WTC11 (cell line): ENCODE measurements at regions not wholly inside any gene's neighbourhood (a gene's known extent, or its start where the extent isn't known, plus 50 kb on each side); places are given as distances from the start of the nearest gene placed in this dataset.

Experiments
- AFF4 ChIP-seq: sonication (generic); formaldehyde crosslinking; IDR thresholded peaks from 2 replicates; pipeline ENCODE4 v1.8.1; 2023; ENCODE audit warnings: mild to moderate bottlenecking, missing genetic modification reagents, borderline replicate concordance
- ARID4B ChIP-seq: sonication (generic); formaldehyde crosslinking; IDR thresholded peaks from 2 replicates; pipeline ENCODE4 v1.8.0; 2023; ENCODE audit warnings: missing genetic modification reagents, mild to moderate bottlenecking, borderline replicate concordance
- RELA ChIP-seq: sonication (generic); formaldehyde crosslinking; IDR thresholded peaks from 2 replicates; pipeline ENCODE4 v1.8.1; 2022; ENCODE audit warnings: missing genetic modification reagents, mild to moderate bottlenecking, borderline replicate concordance
- ZNF232 ChIP-seq: sonication (generic); formaldehyde crosslinking; IDR thresholded peaks from 2 replicates; pipeline ENCODE4 v1.8.0; 2022; ENCODE audit warnings: mild to moderate bottlenecking, missing genetic modification reagents
- TF ChIP-seq, protein P1 (sequence below): sonication (generic); formaldehyde crosslinking; IDR thresholded peaks from 2 replicates; pipeline ENCODE4 v1.8.0; 2022; ENCODE audit warnings: mild to moderate bottlenecking, missing genetic modification reagents
- TF ChIP-seq, protein P2 (sequence below): fragments of 200-600 bp; IDR thresholded peaks from 2 replicates; pipeline ENCODE4 v1.8.0; 2022; ENCODE audit warnings: antibody characterized with exemption
- TF ChIP-seq, protein P3 (sequence below): sonication (generic); formaldehyde crosslinking; IDR thresholded peaks from 2 replicates; pipeline ENCODE4 v1.8.1; 2022; ENCODE audit warnings: mild to moderate bottlenecking, moderate library complexity, missing genetic modification reagents
- TF ChIP-seq, protein P4 (sequence below): fragments of 250-450 bp; sonication (Bioruptor Pico); conservative IDR thresholded peaks from 2 replicates; pipeline ENCODE4 v1.9.0; 2021; ENCODE audit warnings: mild to moderate bottlenecking

DNA sequence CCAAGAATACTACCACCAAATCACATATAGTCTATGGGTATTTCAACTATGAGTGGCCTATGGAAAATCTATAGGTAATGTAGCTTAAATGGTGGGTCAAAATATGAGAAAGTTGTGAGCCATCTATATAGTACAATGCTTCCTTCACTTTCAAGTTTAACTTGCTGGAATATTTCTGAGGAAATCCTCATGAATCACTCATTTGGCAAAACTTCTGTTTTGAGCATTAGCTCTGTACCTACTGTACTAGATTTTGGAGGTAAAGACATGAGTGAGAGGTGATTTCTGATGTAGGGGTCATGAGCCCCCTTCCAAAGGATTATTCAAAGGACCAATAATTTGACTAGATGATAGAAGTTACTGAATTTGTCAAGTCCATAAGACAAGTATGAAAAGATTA is 80.6 kb upstream of the DAB2 start:
- TF ChIP-seq, protein P1, sequence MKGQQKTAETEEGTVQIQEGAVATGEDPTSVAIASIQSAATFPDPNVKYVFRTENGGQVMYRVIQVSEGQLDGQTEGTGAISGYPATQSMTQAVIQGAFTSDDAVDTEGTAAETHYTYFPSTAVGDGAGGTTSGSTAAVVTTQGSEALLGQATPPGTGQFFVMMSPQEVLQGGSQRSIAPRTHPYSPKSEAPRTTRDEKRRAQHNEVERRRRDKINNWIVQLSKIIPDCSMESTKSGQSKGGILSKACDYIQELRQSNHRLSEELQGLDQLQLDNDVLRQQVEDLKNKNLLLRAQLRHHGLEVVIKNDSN (CRISPR knock-in tag) = no peak
- TF ChIP-seq, protein P2, sequence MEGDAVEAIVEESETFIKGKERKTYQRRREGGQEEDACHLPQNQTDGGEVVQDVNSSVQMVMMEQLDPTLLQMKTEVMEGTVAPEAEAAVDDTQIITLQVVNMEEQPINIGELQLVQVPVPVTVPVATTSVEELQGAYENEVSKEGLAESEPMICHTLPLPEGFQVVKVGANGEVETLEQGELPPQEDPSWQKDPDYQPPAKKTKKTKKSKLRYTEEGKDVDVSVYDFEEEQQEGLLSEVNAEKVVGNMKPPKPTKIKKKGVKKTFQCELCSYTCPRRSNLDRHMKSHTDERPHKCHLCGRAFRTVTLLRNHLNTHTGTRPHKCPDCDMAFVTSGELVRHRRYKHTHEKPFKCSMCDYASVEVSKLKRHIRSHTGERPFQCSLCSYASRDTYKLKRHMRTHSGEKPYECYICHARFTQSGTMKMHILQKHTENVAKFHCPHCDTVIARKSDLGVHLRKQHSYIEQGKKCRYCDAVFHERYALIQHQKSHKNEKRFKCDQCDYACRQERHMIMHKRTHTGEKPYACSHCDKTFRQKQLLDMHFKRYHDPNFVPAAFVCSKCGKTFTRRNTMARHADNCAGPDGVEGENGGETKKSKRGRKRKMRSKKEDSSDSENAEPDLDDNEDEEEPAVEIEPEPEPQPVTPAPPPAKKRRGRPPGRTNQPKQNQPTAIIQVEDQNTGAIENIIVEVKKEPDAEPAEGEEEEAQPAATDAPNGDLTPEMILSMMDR = no peak
- TF ChIP-seq ARID4B (CRISPR knock-in tag) = no peak
- TF ChIP-seq ZNF232 = no peak
- TF ChIP-seq RELA = no peak
- TF ChIP-seq AFF4 (CRISPR knock-in tag) = no peak
- TF ChIP-seq, protein P3, sequence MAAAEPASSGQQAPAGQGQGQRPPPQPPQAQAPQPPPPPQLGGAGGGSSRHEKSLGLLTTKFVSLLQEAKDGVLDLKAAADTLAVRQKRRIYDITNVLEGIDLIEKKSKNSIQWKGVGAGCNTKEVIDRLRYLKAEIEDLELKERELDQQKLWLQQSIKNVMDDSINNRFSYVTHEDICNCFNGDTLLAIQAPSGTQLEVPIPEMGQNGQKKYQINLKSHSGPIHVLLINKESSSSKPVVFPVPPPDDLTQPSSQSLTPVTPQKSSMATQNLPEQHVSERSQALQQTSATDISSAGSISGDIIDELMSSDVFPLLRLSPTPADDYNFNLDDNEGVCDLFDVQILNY (CRISPR knock-in tag) = no peak
- TF ChIP-seq, protein P4, sequence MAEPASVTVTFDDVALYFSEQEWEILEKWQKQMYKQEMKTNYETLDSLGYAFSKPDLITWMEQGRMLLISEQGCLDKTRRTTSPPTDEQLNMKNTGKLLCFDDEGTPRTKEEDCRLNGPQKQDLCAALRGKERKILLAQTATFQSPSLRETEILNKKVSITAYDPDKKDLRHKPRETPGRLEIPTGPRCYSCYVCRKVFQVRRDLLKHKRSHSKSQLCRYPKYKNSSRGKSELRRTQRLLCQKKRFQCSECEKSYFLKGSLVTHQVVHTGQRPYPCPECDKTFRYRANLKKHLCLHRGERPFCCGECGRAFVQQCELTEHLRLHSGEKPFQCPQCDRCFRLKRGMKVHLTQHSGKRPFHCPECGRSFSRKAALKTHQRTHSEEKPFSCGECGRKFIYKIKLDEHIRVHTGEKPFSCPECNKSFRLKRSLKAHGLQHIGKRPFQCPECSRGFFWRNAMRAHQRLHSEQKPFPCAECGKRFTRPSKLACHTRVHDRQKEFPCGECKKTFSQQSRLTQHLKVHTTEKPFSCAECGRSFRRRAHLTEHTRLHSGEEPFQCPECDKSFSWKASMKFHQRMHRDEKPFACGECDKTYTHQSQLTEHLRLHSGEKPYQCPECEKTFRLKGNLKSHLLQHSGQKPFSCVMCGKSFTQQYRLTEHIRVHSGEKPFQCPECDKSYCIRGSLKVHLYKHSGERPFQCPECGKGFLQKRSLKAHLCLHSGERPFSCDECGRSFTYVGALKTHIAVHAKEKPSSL (CRISPR knock-in tag) = no peak
